Right hindlimb (tissue), 1 donor: ENCODE measurements at regions not wholly inside any gene's neighbourhood (a gene's known extent, or its start where the extent isn't known, plus 50 kb on each side); places are given as distances from the start of the nearest gene placed in this dataset.
A peak's percentile ranks its signal among the peaks of the same experiment; 100 is the strongest.
"Not testable (repeated sequence)": the region's sequence is repeated elsewhere in the genome, so short reads cannot be mapped to it uniquely, and the experiment has no call there.

Experiments
- DNase-seq: peaks from one replicate; pipeline ENCODE4 v3.0.0-alpha.2; 2018

- no peak for DNase-seq
Measured at GRCh38 chr10:20381761-20382160, 515.4 kb downstream of the NEBL start.

- DNase-seq, result no peak
Measured at GRCh38 chr10:20380401-20380800, 516.7 kb downstream of the NEBL start.

- DNase-seq, result no peak
Measured at GRCh38 chr10:20372748-20373147, 524.4 kb downstream of the NEBL start.

- DNase-seq, result not testable (repeated sequence)
Measured at GRCh38 chr10:20370977-20371533, 526.1 kb downstream of the NEBL start.

- DNase-seq, result peak; percentile 27
Measured at GRCh38 chr10:20369863-20370736, 527.0 kb downstream of the NEBL start.

GRCh38 chr10:20363684-20364083 lies 533.4 kb downstream of the NEBL start:
- no peak for DNase-seq

GRCh38 chr10:20355915-20356314 lies 539.7 kb downstream of the PLXDC2 start:
- DNase-seq, result no peak

GRCh38 chr10:20355011-20355410 lies 538.8 kb downstream of the PLXDC2 start:
- DNase-seq, result no peak

- DNase-seq, result no peak
Measured at GRCh38 chr10:20354166-20354565, 537.9 kb downstream of the PLXDC2 start.

GRCh38 chr10:20350509-20350908 lies 534.3 kb downstream of the PLXDC2 start:
- DNase-seq, result no peak

- DNase-seq, result no peak
Measured at GRCh38 chr10:20343036-20343435, 526.8 kb downstream of the PLXDC2 start.
